ENCODE measurements at regions not wholly inside any gene's neighbourhood (a gene's known extent, or its start where the extent isn't known, plus 50 kb on each side); places are given as distances from the start of the nearest gene placed in this dataset.

DNA sequence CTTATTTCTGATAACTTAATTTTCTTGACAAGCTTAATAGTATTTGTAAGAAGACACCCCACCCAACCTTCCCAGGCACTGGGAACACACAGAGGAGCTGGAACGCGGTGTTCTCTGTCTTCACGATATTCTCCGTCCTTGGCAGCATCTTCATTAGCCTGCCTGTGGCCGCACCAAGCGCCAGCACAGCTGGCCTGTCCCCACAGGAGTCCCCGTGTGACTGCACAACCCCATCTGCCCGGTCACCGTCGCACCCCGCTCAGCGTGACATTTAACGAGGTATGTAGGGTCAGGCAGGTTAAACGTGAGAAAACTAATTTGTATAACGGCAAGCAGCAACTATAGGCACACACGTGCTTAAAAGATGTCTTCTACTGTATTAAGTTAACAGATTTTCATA is 293.3 kb downstream of the BRD1 start:
- TF ChIP-seq EP300 (IDR thresholded peaks at IDR 0.05) (no peak), POLR2A (IDR thresholded peaks at IDR 0.05) (no peak)
- TF ChIP-seq, protein P1, sequence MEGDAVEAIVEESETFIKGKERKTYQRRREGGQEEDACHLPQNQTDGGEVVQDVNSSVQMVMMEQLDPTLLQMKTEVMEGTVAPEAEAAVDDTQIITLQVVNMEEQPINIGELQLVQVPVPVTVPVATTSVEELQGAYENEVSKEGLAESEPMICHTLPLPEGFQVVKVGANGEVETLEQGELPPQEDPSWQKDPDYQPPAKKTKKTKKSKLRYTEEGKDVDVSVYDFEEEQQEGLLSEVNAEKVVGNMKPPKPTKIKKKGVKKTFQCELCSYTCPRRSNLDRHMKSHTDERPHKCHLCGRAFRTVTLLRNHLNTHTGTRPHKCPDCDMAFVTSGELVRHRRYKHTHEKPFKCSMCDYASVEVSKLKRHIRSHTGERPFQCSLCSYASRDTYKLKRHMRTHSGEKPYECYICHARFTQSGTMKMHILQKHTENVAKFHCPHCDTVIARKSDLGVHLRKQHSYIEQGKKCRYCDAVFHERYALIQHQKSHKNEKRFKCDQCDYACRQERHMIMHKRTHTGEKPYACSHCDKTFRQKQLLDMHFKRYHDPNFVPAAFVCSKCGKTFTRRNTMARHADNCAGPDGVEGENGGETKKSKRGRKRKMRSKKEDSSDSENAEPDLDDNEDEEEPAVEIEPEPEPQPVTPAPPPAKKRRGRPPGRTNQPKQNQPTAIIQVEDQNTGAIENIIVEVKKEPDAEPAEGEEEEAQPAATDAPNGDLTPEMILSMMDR (IDR thresholded peaks at IDR 0.05), result no peak
- Histone ChIP-seq H3K27ac (no peak overlapping the region), H3K4me3 (no peak overlapping the region), H3K36me3 (no peaks in the 10 kb centered on the region), H3K4me1 (no peaks in the 10 kb centered on the region), H3K9me3 (peaks cover 0 to 5% (median 0%) of the 10 kb centered on the region in 4 donors), H3K27me3 (no peaks in the 10 kb centered on the region)
- WGBS, 2 donors, result 61 to 65% methylated on average over 16 of the region's 16 CpGs
- no peak for DNase-seq (ENCODE audit: low spot score in 2 of 2)

DNA sequence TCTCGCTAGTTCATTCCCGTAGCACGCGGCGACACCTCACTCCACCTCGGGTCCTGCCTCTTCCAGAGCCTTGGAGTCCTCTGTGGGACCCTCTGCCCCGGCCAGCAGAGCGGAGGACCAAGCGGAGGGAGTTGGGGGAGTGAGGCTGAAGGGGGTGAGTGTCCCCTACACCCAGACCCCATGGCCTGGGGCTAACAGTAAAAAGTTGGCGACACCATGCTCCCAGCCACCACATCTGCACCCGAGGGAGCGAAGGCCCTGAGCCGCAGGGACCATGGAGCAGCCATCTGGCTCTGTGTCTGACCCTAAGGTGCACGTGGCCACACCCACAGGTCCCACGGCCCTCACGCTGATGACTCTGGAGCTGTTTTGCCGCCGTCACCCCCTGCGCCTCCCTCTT is 293.8 kb downstream of the BRD1 start:
- DNase-seq (ENCODE audit: low spot score in 2 of 2), result no peak
- no peaks in the 10 kb centered on the region for H3K4me1 ChIP-seq
- TF ChIP-seq, protein P1 (IDR thresholded peaks at IDR 0.05), result no peak
- TF ChIP-seq POLR2A (IDR thresholded peaks at IDR 0.05) (no peak), EP300 (IDR thresholded peaks at IDR 0.05) (no peak)
- H3K36me3 ChIP-seq, result no peaks in the 10 kb centered on the region
- no peaks in the 10 kb centered on the region for H3K27me3 ChIP-seq
- 81 to 82% methylated on average over 19 of the region's 19 CpGs for WGBS, 2 donors
- no peak overlapping the region for H3K4me3 ChIP-seq
- H3K27ac ChIP-seq, result no peak overlapping the region
- H3K9me3 ChIP-seq, result peaks cover 0 to 5% (median 0%) of the 10 kb centered on the region in 4 donors

DNA sequence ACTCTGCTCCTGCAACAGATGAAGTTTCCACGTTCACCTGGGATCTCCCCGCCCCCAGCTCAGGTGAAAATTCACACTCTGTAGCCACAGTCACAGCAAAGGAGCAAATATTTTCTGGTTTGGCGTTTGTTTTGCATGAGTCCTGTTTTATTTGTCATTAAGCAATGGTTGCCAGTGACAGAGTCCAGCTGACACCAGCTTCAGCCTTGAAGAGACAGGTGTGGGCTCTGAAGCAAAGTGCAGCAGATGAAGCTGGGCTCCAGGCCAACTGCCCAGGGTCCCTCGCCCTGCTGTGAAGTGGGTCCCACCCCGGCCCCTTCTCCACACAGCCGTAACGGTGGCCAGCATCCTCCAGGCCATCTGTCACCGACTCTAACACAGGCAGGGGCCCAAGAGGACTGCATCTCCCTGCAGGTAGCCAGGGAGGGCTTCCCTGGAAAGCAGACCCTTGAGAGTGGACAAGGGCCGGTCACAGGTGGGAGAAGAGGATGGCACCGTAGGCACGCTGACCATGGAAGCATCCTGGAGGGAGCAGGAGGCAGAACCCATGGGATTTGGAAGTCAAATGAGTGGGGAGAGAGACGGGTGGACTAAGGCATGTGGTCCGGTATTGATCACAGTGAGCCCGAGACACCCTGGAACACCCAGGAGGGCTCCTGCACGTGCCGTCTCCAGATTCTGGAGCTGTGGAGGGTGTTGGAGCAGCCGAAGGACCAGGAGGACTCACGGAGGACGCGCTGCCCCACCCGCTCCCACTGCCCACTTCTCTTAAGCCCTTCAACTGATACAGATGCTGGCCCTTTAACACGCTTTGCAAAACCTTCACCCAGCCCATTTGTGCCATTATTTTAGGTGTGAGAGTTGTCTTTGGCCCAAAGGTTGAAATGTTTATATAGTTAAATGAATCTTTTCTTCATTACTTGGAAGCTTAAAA is 294.5 kb downstream of the BRD1 start:
- H3K4me3 ChIP-seq, result no peak overlapping the region
- H3K9me3 ChIP-seq, result peaks cover 0 to 5% (median 0%) of the 10 kb centered on the region in 4 donors
- no peaks in the 10 kb centered on the region for H3K4me1 ChIP-seq
- H3K36me3 ChIP-seq, result no peaks in the 10 kb centered on the region
- DNase-seq (ENCODE audit: low spot score in 2 of 2), result no peak
- H3K27ac ChIP-seq, result no peak overlapping the region
- no peaks in the 10 kb centered on the region for H3K27me3 ChIP-seq
- TF ChIP-seq, protein P1 (IDR thresholded peaks at IDR 0.05), result no peak
- TF ChIP-seq EP300 (IDR thresholded peaks at IDR 0.05) (no peak), POLR2A (IDR thresholded peaks at IDR 0.05) (no peak)
- WGBS, 2 donors, result 81 to 82% methylated on average over 22 of the region's 22 CpGs

DNA sequence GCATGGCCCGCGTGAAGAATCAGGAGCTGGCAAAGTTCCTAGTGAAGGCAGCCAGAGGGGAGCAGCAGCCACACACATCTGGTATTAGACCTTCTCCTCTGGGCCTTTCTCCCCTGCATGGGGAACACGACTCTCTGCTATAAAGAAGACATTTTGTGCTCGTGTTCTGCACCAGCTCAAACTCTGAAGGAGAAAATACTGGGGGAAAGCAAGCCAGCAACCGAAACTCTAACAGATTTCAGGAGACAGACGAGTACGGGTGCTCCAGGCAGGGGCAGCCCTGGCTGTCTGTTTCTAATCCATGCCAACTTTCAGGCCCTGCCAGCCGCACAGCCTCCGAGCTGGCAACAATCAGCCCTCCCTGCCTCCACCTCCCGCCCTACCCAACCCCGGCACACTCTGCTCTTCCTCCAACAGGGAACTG is 296.3 kb downstream of the BRD1 start:
- 60 to 73% methylated on average over 11 of the region's 11 CpGs for WGBS, 2 donors
- peaks cover 0 to 5% (median 0%) of the 10 kb centered on the region in 4 donors for H3K9me3 ChIP-seq
- no peaks in the 10 kb centered on the region for H3K4me1 ChIP-seq
- DNase-seq (ENCODE audit: low spot score in 2 of 2), result no peak
- H3K27me3 ChIP-seq, result no peaks in the 10 kb centered on the region
- no peaks in the 10 kb centered on the region for H3K36me3 ChIP-seq
- no peak overlapping the region for H3K4me3 ChIP-seq
- H3K27ac ChIP-seq, result no peak overlapping the region
- TF ChIP-seq EP300 (IDR thresholded peaks at IDR 0.05) (no peak), POLR2A (IDR thresholded peaks at IDR 0.05) (no peak)

DNA sequence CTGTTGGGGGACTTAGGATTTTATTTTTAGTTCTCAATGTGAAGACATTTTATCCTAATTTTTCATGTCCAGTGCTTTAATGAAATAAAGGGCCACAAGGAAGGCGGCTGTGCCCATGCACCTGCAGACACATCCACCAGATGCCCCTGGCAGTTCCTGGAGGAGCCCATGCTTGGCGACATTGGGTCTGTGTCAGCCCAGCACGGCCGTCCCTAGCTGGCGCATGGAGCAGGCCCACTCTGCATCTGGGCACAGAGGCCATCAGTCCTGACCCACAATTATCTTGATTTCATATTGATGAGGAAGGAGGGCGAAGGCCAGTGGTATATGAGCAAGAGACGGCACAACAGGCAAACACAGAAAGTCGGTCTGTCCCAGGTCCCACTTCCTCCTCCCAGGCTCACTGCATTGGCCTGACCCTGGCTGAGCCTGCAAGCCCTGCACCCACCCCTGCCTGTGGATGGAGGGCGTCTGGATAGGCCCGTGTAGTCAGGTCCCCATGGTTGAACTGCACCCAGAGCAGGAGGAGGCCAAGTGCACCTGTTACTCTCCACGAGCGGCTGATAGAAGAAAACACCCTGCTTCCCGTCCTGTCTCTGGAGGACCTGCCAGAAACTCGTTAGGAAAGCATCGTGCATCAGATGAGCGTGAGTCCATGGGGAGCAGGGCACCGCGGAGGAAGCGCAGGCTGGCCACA is 296.9 kb downstream of the BRD1 start:
- Histone ChIP-seq H3K36me3 (no peaks in the 10 kb centered on the region), H3K27me3 (no peaks in the 10 kb centered on the region), H3K4me1 (no peaks in the 10 kb centered on the region), H3K4me3 (no peak overlapping the region), H3K9me3 (peaks cover 0 to 5% (median 0%) of the 10 kb centered on the region in 4 donors), H3K27ac (no peak overlapping the region)
- WGBS, 2 donors, result 76 to 82% methylated on average over 18 to 19 of the region's 19 CpGs
- no peak for DNase-seq (ENCODE audit: low spot score in 2 of 2)
- TF ChIP-seq EP300 (IDR thresholded peaks at IDR 0.05) (no peak), POLR2A (IDR thresholded peaks at IDR 0.05) (no peak)
- TF ChIP-seq, protein P1 (IDR thresholded peaks at IDR 0.05), result no peak

All from tibial nerve (tissue), 4 donors.